ENCODE measurements at regions not wholly inside any gene's neighbourhood (a gene's known extent, or its start where the extent isn't known, plus 50 kb on each side); places are given as distances from the start of the nearest gene placed in this dataset.

DNA sequence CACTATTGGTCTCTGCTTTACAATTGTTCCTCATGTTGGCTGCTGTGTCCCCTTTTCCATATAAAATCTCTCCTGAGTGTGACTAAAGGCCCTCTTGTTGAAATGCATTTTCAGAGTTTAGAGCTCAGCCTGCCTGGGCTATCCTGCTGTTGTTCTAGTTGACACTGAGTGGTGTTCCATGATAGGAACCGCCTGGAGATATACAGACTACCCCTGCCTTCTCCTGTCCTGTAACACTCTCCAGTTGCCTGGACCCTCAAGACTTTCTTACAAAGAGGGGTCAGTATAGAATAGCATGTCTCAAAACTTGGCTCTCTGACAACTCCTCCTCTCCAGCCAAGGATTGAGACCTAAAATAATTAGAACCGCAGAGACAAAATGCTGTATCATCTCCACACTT lies 152.0 kb upstream of the POU3F1 start:
- TF ChIP-seq EZH2 (IDR thresholded peaks at IDR 0.05; ENCODE audit: borderline replicate concordance, insufficient read depth, low read length, poor library complexity, severe bottlenecking): no peak
- TF ChIP-seq, protein P1, sequence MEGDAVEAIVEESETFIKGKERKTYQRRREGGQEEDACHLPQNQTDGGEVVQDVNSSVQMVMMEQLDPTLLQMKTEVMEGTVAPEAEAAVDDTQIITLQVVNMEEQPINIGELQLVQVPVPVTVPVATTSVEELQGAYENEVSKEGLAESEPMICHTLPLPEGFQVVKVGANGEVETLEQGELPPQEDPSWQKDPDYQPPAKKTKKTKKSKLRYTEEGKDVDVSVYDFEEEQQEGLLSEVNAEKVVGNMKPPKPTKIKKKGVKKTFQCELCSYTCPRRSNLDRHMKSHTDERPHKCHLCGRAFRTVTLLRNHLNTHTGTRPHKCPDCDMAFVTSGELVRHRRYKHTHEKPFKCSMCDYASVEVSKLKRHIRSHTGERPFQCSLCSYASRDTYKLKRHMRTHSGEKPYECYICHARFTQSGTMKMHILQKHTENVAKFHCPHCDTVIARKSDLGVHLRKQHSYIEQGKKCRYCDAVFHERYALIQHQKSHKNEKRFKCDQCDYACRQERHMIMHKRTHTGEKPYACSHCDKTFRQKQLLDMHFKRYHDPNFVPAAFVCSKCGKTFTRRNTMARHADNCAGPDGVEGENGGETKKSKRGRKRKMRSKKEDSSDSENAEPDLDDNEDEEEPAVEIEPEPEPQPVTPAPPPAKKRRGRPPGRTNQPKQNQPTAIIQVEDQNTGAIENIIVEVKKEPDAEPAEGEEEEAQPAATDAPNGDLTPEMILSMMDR (IDR thresholded peaks at IDR 0.05; ENCODE audit: poor library complexity, severe bottlenecking): no peak
- no peak for TF ChIP-seq TAF1 (IDR thresholded peaks at IDR 0.05; ENCODE audit: low read depth)
- TF ChIP-seq, protein P2, sequence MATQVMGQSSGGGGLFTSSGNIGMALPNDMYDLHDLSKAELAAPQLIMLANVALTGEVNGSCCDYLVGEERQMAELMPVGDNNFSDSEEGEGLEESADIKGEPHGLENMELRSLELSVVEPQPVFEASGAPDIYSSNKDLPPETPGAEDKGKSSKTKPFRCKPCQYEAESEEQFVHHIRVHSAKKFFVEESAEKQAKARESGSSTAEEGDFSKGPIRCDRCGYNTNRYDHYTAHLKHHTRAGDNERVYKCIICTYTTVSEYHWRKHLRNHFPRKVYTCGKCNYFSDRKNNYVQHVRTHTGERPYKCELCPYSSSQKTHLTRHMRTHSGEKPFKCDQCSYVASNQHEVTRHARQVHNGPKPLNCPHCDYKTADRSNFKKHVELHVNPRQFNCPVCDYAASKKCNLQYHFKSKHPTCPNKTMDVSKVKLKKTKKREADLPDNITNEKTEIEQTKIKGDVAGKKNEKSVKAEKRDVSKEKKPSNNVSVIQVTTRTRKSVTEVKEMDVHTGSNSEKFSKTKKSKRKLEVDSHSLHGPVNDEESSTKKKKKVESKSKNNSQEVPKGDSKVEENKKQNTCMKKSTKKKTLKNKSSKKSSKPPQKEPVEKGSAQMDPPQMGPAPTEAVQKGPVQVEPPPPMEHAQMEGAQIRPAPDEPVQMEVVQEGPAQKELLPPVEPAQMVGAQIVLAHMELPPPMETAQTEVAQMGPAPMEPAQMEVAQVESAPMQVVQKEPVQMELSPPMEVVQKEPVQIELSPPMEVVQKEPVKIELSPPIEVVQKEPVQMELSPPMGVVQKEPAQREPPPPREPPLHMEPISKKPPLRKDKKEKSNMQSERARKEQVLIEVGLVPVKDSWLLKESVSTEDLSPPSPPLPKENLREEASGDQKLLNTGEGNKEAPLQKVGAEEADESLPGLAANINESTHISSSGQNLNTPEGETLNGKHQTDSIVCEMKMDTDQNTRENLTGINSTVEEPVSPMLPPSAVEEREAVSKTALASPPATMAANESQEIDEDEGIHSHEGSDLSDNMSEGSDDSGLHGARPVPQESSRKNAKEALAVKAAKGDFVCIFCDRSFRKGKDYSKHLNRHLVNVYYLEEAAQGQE (IDR thresholded peaks at IDR 0.05; ENCODE audit: borderline replicate concordance): no peak
- no peak for TF ChIP-seq RAD21 (conservative IDR thresholded peaks at IDR 0.05)
- TF ChIP-seq POLR2AphosphoS5 (IDR thresholded peaks at IDR 0.05): no peak

All from neural cell (in vitro differentiated cells).